Muscle layer of duodenum (tissue), 2 donors: ENCODE measurements at regions not wholly inside any gene's neighbourhood (a gene's known extent, or its start where the extent isn't known, plus 50 kb on each side); places are given as distances from the start of the nearest gene placed in this dataset.
"Not testable (repeated sequence)": the region's sequence is repeated elsewhere in the genome, so short reads cannot be mapped to it uniquely, and the experiment has no call there.

ENCODE experiments used
- H3K27ac ChIP-seq: one replicate; pipeline ENCODE4 v1.7.0; 2013; ENCODE audit warnings: mild to moderate bottlenecking, low read length
- H3K27me3 ChIP-seq: one replicate; pipeline ENCODE4 v1.7.0; 2013; ENCODE audit warnings: low read depth, mild to moderate bottlenecking, control low read depth, low read length
- H3K36me3 ChIP-seq, 2 donors: one replicate each; pipeline ENCODE4 v1.7.0; 2013; ENCODE audit warnings: low read length in 2 of 2, control low read depth in 1 of 2, mild to moderate bottlenecking in 1 of 2; ENCODE audit not compliant: insufficient read depth in 2 of 2, control insufficient read depth in 1 of 2
- H3K4me1 ChIP-seq, 2 donors: one replicate each; pipeline ENCODE4 v1.7.0; 2013; ENCODE audit warnings: low read length in 2 of 2, mild to moderate bottlenecking in 2 of 2, control low read depth in 1 of 2, moderate library complexity in 1 of 2; ENCODE audit not compliant: insufficient read depth in 2 of 2, control insufficient read depth in 1 of 2
- H3K4me3 ChIP-seq, 2 donors: one replicate each; pipeline ENCODE4 v1.7.0; 2013; ENCODE audit warnings: low read length in 2 of 2, low read depth in 1 of 2, mild to moderate bottlenecking in 1 of 2
- H3K9me3 ChIP-seq, 2 donors: one replicate each; pipeline ENCODE4 v1.7.0; 2013; ENCODE audit warnings: low read length in 2 of 2, control low read depth in 1 of 2, mild to moderate bottlenecking in 1 of 2; ENCODE audit not compliant: control insufficient read depth in 1 of 2
- donor health status: healthy.

- H3K4me1 ChIP-seq, result no peaks in the 10 kb centered on the region
- H3K36me3 ChIP-seq, result no peaks in the 10 kb centered on the region
- H3K27me3 ChIP-seq, result no peaks in the 10 kb centered on the region
- H3K9me3 ChIP-seq, result no peaks in the 10 kb centered on the region
- no peak overlapping the region for H3K4me3 ChIP-seq
- no peak overlapping the region for H3K27ac ChIP-seq
These were observed 226.7 kb upstream of the PRDM1 start for GRCh38 chr6:105859457-105859856.

DNA sequence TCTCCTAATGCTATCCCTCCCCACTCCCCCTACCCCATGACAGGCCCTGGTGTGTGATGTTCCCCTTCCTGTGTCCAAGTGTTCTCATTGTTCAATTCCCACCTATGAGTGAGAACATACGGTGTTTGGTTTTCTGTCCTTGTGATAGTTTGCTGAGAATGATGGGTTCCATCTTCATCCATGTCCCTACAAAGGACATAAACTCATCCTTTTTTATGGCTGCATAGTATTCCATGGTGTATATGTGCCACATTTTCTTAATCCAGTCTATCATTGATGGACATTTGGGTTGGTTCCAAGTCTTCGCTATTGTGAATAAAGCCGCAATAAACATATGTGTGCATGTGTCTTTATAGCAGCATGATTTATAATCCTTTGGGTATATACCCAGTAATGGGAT, 227.5 kb upstream of the PRDM1 start:
- H3K9me3 ChIP-seq, H3K27ac ChIP-seq, H3K27me3 ChIP-seq, H3K36me3 ChIP-seq, H3K4me1 ChIP-seq, H3K4me3 ChIP-seq: not testable (repeated sequence)

DNA sequence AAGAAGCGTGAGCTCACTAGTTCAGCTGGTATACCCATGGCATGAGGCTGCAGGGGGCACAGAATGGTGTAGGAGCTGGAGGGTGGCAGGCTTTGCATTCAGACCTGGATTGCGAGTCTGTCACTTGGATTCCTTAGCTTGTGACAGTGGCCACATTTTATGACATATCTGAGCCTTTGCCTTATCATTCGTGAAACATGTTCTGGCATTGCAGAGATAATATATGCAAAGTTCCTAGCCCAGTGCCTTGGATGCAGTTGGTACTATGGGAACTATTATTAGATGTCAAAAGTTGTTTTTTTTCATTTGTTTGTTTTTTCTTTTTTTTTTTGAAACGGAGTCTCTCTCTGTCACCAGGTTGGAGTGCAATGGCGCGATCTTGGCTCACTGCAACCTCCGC, 230.7 kb upstream of the PRDM1 start:
- Histone ChIP-seq H3K9me3 (no peaks in the 10 kb centered on the region), H3K27ac (no peak overlapping the region)

DNA sequence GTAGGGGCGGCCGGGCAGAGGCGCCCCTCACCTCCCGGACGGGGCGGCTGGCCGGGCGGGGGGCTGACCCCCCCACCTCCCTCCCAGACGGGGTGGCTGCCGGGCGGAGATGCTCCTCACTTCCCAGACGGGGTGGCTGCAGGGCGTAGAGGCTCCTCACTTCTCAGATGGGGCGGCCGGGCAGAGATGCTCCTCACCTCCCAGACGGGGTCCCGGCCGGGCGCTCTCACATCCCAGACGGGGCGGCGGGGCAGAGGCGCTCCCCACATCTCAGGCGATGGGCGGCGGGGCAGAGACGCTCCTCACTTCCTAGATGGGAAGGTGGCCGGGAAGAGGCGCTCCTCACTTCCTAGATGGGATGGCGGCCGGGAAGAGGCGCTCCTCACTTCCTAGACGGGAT, 232.2 kb upstream of the PRDM1 start:
- H3K27me3 ChIP-seq, result not testable (repeated sequence)

More for the DNA sequence above, 230.7 kb upstream of the PRDM1 start:
- Histone ChIP-seq H3K4me3 (no peak overlapping the region), H3K36me3 (no peaks in the 10 kb centered on the region), H3K4me1 (peaks cover 0 to 4% of the 10 kb centered on the region in 2 donors), H3K27me3 (no peaks in the 10 kb centered on the region)

DNA sequence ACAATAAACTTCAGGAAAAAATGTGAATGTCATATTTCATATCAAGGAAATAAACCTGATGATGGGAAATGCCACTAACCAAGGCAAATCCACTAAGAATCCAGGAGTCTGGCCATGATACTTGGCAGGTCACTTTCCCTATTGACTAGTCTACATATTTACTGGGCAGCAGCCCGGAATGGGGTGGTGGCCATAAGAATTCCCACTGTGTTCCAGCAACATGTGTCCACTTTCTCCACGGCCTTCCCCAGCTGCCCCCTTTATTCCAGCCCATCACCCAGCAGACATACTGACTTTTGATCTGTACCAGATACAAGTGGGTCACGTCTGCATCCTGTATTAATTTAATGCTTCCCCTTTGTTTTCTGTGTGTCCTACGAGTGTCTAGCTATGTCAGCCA, 234.5 kb upstream of the PRDM1 start:
- Histone ChIP-seq H3K27ac (no peak overlapping the region), H3K36me3 (no peaks in the 10 kb centered on the region), H3K27me3 (no peaks in the 10 kb centered on the region), H3K4me1 (peaks cover 0 to 10% of the 10 kb centered on the region in 2 donors), H3K9me3 (no peaks in the 10 kb centered on the region), H3K4me3 (no peak overlapping the region)

More for the DNA sequence above, 232.2 kb upstream of the PRDM1 start:
- not testable (repeated sequence) for H3K4me1 ChIP-seq, H3K27ac ChIP-seq, H3K4me3 ChIP-seq, H3K36me3 ChIP-seq, H3K9me3 ChIP-seq

GRCh38 chr6:105851113-105851580, 235.0 kb upstream of the PRDM1 start:
- no peaks in the 10 kb centered on the region for H3K27me3 ChIP-seq
- H3K27ac ChIP-seq, result no peak overlapping the region
- H3K36me3 ChIP-seq, result no peaks in the 10 kb centered on the region
- H3K4me1 ChIP-seq, result peaks cover 0 to 10% of the 10 kb centered on the region in 2 donors
- H3K4me3 ChIP-seq, result no peak overlapping the region
- no peaks in the 10 kb centered on the region for H3K9me3 ChIP-seq

- Histone ChIP-seq H3K27me3 (no peaks in the 10 kb centered on the region), H3K9me3 (no peaks in the 10 kb centered on the region), H3K4me1 (peaks cover 0 to 10% of the 10 kb centered on the region in 2 donors), H3K4me3 (no peak overlapping the region), H3K36me3 (no peaks in the 10 kb centered on the region), H3K27ac (no peak overlapping the region)
These were observed 235.6 kb upstream of the PRDM1 start for GRCh38 chr6:105850261-105851112.

DNA sequence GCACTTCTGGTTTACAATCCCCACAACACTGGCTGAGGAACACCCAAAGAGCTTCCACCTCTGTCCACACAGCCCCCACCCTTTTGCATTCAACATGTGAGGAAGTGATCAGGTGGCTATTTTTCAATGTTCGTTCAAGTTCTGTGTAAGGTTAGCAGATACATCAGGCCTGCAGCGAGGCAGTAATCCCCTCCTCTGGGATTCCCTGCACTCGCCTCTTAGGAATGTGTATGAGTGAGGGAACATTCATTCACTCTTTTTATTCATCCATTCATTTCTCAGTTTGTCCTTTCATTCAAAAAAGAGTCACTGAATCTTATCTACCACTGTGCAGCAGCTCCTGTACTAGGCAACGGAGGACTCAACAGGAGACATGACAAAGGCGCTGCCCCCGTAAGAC, 236.4 kb upstream of the PRDM1 start:
- Histone ChIP-seq H3K4me1 (peaks cover 0 to 10% of the 10 kb centered on the region in 2 donors), H3K36me3 (no peaks in the 10 kb centered on the region), H3K9me3 (no peaks in the 10 kb centered on the region), H3K27ac (no peak overlapping the region), H3K4me3 (no peak overlapping the region), H3K27me3 (no peaks in the 10 kb centered on the region)

- H3K4me3 ChIP-seq, result no peak overlapping the region
- no peaks in the 10 kb centered on the region for H3K27me3 ChIP-seq
- H3K9me3 ChIP-seq, result no peaks in the 10 kb centered on the region
- peaks cover 0 to 10% of the 10 kb centered on the region in 2 donors for H3K4me1 ChIP-seq
- H3K27ac ChIP-seq, result no peak overlapping the region
- H3K36me3 ChIP-seq, result no peaks in the 10 kb centered on the region
These were observed 238.7 kb upstream of the PRDM1 start for GRCh38 chr6:105847433-105847832.

DNA sequence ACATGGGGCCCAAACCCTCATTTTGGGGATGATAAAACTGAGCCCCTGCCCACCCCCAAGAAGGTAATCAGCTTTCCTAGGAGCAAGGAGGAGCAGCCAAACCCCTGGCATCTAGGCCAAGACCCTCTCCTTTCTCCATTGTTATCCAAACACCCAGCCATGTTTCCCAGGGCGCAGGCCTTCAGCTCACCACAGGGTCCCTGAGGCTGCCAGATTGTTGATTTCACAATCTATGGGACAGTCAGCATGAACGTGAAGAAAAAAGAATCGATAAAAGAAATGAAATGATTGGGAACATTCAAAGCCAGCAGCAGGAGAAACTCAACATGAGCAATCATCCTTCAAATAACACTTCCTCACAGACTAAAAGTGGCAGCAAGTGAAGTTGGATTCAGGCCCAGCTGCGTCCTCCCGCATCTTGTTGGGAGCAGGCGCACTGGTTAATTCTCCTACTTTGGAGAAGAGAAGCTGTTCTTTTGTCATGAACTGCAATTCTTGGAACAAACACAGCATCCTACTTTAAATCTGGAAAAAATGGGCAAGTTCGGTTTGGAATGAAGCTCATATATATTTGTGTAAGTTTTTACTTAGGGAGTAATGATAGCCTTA, 241.8 kb upstream of the PRDM1 start:
- H3K36me3 ChIP-seq, result no peaks in the 10 kb centered on the region
- no peaks in the 10 kb centered on the region for H3K9me3 ChIP-seq
- no peaks in the 10 kb centered on the region for H3K4me1 ChIP-seq
- H3K27me3 ChIP-seq, result no peaks in the 10 kb centered on the region
- no peak overlapping the region for H3K4me3 ChIP-seq
- no peak overlapping the region for H3K27ac ChIP-seq

- Histone ChIP-seq H3K27ac (no peak overlapping the region), H3K36me3 (no peaks in the 10 kb centered on the region), H3K27me3 (no peaks in the 10 kb centered on the region), H3K9me3 (no peaks in the 10 kb centered on the region), H3K4me3 (no peak overlapping the region), H3K4me1 (no peaks in the 10 kb centered on the region)
These were observed 246.9 kb upstream of the PRDM1 start for GRCh38 chr6:105839266-105839665.
